ENCODE measurements at regions not wholly inside any gene's neighbourhood (a gene's known extent, or its start where the extent isn't known, plus 50 kb on each side); places are given as distances from the start of the nearest gene placed in this dataset.

GRCh38 chr6:169323221-169323620 is 69.6 kb upstream of the THBS2 start:
- TF ChIP-seq, protein P1, sequence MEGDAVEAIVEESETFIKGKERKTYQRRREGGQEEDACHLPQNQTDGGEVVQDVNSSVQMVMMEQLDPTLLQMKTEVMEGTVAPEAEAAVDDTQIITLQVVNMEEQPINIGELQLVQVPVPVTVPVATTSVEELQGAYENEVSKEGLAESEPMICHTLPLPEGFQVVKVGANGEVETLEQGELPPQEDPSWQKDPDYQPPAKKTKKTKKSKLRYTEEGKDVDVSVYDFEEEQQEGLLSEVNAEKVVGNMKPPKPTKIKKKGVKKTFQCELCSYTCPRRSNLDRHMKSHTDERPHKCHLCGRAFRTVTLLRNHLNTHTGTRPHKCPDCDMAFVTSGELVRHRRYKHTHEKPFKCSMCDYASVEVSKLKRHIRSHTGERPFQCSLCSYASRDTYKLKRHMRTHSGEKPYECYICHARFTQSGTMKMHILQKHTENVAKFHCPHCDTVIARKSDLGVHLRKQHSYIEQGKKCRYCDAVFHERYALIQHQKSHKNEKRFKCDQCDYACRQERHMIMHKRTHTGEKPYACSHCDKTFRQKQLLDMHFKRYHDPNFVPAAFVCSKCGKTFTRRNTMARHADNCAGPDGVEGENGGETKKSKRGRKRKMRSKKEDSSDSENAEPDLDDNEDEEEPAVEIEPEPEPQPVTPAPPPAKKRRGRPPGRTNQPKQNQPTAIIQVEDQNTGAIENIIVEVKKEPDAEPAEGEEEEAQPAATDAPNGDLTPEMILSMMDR (IDR thresholded peaks at IDR 0.05), result no peak
- no peak for TF ChIP-seq POLR2A (IDR thresholded peaks at IDR 0.05)
